GM18951 (cell line): ENCODE measurements at regions not wholly inside any gene's neighbourhood (a gene's known extent, or its start where the extent isn't known, plus 50 kb on each side); places are given as distances from the start of the nearest gene placed in this dataset.
"Not testable (repeated sequence)": the region's sequence is repeated elsewhere in the genome, so short reads cannot be mapped to it uniquely, and the experiment has no call there.

Experiments used
- POLR2A ChIP-seq: IDR thresholded peaks from 4 replicates; pipeline ENCODE4 v1.6.1; 2011; ENCODE audit warnings: mild to moderate bottlenecking; ENCODE audit not compliant: insufficient read length, insufficient read depth; ENCODE audit errors: extremely low read depth
- in situ Hi-C: fragments of 300-500 bp; cut with MboI; formaldehyde crosslinking; loops from one replicate; pipeline ENCODE4 v1.12.0; 2022; ENCODE audit warnings: low sequenced_read_pairs, mixed read lengths, inconsistent platforms; ENCODE audit not compliant: unreplicated experiment

DNA sequence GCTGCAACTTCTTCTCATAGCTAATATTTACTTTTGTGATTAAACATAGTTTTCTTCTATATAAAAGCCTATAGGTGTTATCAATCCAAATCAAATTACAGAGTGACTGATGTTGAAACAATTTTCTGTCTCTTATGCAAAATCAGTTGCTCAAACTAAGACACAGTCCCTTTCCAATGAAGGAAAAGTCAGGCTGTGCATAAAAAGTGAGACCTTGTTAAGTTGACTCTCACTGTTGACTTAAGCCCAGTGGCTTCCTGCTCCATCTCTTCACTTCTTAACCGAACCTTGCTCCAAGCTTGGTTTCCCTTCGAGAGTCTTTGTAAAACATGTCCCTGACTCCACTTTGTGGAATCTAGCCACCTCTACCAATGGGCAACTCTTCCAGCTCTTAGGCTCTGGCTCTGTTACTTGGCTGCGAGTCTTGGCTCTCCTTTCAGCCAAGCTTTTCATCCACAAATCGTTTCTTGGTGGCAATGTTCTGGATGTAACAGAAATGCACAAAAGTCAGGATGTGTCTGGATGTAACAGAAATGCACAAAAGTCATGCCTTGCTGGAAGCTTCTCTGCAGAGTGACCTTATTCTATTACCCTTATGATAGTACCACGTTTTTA is 118.9 kb downstream of the LIG4 start:
- no peak for TF ChIP-seq POLR2A
- in situ Hi-C loops: no loop called here

DNA sequence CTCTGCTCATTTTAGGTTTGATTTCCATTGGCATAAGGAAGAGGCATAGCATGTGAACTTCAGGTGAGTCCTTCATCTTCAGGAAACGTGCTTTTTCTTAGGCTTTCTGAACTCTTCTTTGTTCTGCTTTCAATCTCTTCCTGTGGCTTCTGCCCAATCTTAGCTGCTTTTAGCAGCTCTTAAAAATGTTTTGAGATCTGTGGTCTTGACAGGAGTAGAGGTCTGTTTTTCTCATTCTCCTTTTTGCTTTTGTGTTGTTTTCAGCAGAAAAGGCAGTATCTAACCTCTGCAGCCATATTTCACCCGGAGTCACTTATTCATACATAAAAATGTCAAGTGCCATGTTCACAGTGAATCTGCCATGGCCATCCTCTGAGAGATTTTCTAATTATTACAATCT is 120.3 kb downstream of the LIG4 start:
- in situ Hi-C loops: no loop called here

DNA sequence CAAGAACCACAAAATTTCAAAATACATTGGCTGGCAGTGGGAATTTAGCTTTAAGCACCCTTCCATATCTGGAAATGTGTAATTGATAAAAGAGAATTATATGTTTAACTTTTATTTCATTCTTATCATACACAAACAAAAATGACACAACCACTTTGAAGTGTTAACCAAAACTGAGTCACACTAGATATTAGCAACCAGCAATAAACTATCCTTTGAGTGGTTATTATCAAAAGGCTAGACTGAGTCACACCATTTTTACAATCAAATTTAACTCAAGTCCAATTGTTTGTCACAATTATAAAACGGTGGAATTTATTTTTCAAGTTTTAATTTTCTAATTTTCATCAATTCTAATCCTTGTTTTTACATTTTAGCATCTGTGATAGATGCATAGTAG is 121.7 kb downstream of the LIG4 start:
- in situ Hi-C loops: no loop called here
- TF ChIP-seq POLR2A: no peak

More for the DNA sequence above, 120.3 kb downstream of the LIG4 start:
- TF ChIP-seq POLR2A: no peak

DNA sequence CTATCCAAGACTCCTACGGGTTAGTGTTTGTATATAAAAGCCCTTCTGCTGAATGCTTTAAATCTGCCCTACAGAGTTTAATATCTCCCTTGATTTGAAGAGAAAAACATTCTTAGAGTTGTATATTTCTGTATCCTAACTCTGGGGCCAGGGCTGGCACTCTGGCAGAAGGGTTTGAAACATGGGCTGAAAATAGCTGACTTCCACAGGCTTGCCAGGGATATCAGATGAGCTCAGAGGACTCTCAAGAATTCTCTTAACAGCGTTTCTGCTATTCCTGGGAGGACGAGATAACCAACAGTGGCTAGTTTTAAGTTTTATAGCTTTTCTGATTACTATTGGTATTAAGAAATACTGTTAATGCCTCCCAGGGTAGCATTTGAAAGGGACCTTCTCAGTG is 127.5 kb downstream of the LIG4 start:
- no peak for TF ChIP-seq POLR2A
- in situ Hi-C loops: no loop called here

DNA sequence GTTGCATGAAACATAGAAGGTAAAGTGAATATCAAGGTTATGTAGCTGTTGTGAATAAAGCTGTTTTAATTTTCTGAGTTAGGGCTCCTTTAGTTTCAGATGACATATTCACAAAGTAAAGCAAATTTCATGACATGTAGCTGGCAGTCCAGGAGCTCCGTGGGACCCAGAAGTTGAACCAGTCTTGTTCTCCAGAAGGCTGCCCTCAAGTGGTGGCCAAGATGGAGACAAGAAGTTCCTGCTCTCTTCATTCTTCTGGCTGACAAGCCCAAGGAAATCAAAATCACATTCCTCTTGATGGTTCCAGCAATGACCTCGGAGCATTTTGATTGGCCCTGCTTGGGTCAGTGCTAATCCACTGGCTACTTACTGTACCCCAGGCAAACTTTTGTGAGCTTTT is 128.7 kb downstream of the LIG4 start:
- no peak for TF ChIP-seq POLR2A
- in situ Hi-C loops: no loop called here

DNA sequence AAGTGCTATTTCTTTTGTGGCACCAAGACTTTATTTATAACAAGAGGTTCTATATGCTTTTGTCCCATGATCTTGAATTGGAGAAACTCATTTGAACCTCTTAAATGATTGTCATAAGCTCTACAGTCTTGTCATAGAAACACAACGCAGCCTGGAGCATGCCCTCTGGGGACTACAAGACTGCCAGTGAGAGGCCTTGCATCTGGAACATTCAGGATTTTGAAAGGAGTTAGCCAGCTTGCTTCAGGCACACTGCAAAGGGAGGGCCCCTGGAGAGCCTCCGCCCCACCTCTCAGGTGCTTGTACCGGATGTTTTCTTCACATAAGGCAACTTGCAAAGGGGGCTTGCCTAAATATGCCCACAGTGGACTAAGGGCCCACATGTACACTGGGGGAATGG is 130.5 kb downstream of the LIG4 start:
- in situ Hi-C loops: no loop called here
- no peak for TF ChIP-seq POLR2A

DNA sequence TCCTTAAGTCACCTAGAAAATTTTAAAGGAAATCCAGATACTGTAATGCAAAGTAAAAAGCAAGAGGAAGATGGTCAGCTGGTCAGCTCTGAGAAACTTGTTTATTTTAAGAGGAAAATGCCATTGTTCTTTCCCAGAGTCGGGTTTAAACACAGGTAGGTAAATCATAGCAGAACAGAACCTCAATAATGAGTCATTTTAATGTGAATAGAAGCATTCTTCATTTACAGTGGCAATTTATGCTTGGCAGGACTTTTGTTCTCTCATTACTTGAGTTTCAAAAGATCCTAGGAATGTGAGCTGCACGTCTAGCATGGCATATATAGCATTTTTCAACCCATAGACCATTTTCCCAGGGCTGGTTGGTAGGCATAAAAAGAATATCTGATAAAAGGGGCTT is 132.3 kb downstream of the LIG4 start:
- in situ Hi-C loops: no loop called here
- TF ChIP-seq POLR2A: no peak

DNA sequence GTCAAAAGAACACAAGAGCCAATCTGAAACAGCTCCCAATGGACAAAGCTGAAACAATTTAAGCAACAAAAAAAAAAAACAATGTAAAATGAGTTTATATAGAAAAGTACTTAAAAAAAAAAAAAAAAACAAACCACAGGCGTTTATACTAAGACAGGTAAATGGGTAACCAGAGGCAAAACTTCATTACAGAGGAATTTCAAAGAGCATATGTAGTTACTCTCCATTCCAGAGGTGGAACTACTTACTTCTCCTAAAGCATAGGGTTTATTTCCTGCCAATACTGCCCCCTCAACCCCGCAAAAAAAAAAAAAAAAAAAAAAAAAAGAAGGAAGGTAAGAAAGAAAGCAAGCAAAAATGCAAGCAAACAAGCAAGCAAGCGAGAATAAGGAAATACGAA is 132.9 kb downstream of the LIG4 start:
- no peak for TF ChIP-seq POLR2A
- in situ Hi-C loops: no loop called here

DNA sequence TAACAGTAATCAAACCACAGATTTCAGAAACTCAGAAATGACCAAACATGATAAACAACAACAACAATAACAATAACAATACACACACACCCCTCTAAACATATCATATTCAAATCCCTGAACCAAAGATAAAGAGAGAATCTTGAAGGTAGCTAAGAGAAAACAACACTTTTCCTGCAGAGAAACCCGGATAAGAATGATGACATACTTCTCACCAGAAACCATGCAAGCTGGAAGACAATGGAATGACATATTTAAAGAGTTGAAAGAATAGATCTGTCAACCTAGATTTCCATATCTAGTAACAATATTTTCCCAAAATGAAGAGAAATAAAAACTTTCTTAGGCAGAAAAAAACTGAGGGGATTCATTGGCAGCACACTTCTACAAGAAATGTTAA is 138.1 kb downstream of the LIG4 start:
- in situ Hi-C loops: no loop called here
- no peak for TF ChIP-seq POLR2A

DNA sequence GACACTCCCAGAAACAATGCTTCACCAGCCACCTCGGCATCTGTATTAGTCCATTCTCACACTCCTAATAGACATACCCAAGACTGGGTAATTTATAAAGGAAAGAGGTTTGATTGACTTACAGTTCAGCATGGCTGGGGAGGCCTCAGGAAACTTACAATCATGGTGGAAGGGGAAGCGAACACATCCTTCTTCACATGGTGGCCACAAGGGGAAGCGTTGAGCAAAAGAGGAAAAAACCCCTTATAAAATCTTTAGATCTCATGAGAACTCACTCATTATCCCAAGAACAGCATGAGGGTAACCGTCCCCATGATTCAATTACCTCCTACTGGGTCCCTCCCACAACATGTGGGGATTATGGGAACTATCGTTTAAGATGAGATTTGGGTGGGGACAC is 140.9 kb downstream of the LIG4 start:
- in situ Hi-C loops: not testable (repeated sequence)

DNA sequence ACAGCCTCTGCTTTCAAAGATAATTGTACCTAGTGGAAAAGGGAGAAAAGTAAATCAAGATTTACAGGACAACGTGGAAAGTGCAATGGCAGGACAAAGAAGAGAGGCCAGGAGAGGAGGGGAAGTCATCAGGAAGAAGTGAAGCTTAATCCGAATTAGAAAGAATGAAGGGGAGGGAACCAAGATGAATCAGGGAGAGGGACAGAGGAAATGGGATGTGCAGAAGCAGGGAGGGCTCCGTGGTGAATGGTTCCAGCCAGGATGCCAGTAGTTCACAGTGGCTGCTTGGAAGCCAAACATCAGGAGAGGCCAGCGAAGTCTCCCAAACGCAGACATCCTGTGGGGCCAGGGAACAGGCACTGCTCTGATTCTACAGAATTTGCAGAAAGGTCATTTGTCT is 144.4 kb downstream of the LIG4 start:
- no peak for TF ChIP-seq POLR2A
- in situ Hi-C loops: no loop called here

DNA sequence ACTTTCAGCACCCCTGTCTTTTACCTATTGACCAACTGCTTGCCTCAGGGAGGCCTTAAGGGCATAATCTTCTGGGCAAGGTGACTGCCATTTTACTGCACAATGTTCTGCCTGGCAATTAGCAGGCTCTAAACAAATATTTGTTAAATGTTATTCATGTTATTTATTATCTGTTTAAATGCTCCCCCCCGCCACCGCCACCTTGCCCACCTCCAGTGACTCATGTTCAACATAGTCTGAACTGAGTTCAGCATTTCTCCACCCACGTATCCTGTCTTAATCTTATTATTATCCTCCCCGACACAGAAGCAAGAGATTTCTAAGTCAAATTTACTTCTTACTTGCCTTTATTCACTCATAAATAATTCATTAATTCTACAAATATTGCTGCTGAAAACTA is 144.8 kb downstream of the LIG4 start:
- in situ Hi-C loops: no loop called here
- no peak for TF ChIP-seq POLR2A

DNA sequence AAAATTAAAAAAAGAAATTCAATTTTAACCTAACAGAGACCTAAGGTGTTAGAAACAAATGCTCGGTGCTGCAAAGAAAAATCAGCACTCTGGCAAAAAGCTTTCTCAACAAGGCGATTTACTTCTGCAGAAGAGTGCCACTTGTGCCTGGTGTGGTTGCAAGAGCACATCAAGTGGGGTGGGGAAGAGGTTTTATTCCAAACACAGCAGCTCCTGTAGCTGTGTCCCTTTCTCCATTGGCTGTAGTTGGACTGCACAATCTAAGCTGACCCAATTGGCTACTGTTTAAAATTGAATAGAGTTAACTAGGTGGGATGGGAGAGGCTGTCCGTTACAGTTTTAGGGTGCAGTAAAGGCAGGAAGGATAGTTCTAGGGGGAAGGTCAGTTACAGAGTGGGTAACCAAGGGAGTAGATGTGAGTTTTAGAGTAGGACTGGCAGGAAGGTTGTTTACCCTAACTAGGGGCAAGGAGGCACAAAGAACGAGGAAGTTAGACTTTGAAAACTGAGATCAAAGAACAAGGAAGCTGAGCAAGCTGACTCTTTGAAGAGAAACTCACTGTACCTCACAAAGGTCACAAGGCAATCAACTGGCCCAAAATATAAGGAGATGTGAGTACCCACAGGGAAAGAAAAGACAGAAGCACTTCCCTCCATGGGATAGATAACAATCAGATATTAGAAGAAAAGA is 145.7 kb downstream of the LIG4 start:
- in situ Hi-C loops: no loop called here
- TF ChIP-seq POLR2A: no peak

DNA sequence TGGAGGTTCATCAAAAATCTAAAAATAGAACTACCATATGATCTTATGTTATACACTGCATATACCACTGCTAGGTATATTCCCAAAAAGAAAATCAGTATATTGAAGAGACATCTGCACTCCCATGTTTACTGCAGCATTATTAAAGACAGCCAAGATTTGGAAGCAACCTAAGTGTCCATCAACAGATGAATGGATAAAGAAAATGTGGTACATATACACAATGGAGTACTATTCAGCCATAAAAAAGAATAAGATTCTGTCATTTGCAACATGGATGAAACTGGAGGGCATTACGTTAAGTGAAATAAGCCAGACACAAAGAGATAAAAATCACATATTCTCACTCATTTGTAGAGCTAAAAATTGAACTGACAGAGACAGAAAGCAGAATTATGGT is 151.0 kb downstream of the LIG4 start:
- in situ Hi-C loops: not testable (repeated sequence)

DNA sequence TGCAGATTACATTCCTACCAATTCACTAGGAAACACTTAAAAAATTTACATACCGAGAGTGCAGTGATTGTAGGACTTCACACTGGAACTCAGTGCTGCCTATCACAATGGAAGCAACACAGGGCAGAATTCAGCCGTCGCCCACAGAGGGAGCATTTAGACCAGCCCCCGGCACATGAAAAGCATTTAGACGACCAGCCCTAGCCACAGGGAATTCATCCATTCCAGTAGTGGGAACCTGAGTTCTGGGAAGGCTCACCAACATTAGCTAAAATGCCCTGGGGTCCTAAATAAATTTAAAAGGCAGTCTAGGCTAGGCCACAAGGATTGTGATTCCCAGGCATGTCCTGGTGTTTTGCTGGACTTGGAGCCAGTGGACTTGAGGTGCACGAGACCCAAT is 155.2 kb downstream of the LIG4 start:
- TF ChIP-seq POLR2A: no peak
- in situ Hi-C loops: no loop called here
